Stimulated activated CD4-positive, alpha-beta T cell treated with anti-CD3 and anti-CD28 coated beads, Interleukin-15, amount 100 ng/mL, for 24 hours (primary cell): ENCODE measurements at regions not wholly inside any gene's neighbourhood (a gene's known extent, or its start where the extent isn't known, plus 50 kb on each side); places are given as distances from the start of the nearest gene placed in this dataset.

ENCODE experiments used
- DNase-seq: peaks from one replicate; pipeline ENCODE4 v3.0.0-alpha.2; 2020

DNA sequence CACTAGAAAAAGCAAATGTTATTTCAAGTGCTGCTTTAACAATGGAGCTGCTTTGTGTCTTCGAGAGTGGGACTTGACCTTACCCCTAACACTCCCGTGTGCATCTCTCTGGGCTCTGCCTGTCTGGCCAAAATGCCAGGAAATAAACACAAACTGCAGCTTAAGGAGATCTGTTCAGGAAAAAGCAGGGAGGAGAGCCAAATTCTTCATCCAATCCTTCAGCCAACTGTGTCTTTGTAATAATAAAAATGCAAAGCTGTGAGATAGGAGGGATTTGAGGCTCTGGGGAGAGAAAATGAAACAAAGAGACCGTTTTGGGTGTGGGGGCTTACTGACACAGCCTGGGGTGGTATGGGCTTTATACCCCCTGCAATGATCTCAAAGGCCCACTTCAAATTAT, 85.8 kb upstream of the WSCD2 start:
- no peak for DNase-seq

DNA sequence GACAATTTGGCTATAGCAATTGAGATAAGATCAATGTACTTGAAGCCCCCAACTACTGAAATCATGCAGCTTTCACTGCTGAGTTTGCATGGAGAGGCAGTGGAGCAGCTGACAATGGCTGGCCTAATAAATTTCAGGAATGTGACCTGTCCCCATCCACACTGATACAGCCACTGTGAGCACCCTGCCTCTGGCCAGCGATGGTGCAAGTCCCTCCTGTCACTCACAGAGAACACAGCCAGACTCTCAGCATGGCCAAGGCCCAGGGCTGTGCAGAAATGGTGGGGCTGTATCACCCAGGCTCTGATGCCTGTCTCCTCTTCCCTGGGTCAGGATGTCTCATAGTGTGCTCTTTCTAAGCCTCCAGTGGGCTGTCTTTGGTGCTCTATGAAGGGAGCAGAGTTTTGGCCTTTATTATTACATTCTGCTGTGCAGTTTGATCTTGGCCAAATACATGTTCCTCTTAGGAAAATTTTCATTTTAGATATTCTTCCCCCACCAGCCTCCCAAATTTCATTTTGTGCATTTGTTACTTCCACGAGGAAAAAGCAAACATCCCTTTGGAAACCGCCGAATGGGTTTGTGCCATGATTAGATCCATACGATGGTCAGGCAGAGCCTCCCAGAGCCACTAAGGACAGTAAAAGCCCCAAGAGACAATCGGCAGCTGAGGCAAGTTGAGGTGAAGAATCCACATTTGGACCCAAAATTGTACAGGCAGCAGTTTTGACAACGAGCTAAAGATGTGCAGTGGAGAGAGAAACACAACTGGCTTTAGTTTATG, 85.1 kb upstream of the WSCD2 start:
- DNase-seq: no peak

DNA sequence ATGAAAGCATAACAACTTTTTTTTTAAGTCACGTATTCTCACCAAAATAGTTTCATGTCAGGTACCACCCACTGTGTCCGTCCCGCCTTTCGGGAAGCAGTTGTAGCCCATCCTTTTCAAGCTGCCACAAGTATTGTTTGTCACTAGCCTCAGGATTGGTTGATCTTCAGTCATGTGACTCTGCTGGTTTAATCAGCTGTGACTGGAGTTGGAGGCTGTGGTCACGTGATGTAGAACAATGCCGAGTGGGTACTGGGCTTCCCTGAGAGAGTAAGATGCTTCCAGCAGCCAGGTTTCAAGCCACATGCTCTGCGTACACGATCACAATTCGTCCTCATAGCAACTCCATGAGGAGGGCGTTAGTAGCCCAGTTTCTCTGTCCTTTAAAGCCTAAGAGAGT, 83.0 kb upstream of the WSCD2 start:
- no peak for DNase-seq

DNA sequence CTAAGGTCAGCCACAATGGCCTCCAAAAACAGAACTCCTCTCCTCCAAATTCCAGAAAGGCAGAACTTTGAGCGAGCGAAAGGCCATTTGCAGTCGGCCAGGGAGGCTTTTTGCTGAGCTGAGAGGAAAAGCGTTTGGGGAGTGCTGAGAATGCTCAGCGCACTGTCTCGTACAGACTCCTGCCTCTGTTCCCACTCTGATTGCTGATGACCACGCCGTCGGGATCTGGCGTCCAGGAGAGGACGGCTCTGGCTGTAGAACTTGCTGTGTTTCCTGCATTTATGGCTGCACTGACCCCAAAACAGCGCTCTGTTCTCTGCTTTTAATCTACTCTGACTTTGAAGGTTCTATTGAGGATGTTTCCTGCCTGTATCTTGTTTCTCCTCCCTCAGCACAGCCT, 82.4 kb upstream of the WSCD2 start:
- DNase-seq: no peak

DNA sequence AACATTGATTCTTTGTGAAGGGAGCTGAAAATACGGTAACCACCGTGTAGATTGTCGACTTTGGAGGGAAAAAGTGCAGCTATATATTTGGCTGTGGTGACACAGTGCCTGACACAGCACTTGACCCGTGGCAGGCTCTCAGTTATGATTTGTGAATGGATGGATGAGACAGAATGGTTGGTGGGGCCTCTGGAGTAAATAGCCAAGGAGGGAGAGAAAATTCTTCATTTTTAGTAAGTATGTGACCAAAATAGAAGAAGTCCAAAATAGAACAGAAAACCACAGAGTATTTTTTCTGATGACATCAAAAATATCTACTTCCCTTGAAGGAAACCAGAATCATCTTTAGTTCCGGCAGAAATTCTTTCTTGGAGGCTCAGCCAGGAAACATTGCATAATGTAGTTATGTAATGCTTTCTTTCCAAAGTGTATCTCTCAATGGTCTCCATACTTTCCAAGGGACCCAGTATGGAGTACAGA, 82.0 kb upstream of the WSCD2 start:
- DNase-seq: no peak

DNA sequence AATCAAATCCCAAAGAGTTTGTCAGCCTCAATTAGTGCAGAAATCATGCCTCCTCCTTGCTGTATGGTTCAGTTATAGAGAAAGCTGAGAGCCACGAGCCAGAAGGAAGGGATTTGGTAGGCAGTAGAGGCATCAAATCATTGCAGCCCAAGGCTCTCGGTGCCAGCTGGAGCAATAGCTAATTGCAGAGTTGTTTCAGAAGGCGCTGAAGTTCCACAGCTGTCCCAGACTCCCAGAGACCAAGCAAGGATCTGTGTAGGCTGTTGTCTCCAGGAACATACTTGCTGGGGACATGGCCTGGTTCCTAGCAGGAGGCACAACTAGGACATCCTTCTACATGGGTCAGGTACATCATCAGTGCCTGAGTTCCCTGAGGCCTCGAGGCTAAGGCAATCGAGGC, 80.4 kb upstream of the WSCD2 start:
- DNase-seq: no peak

DNA sequence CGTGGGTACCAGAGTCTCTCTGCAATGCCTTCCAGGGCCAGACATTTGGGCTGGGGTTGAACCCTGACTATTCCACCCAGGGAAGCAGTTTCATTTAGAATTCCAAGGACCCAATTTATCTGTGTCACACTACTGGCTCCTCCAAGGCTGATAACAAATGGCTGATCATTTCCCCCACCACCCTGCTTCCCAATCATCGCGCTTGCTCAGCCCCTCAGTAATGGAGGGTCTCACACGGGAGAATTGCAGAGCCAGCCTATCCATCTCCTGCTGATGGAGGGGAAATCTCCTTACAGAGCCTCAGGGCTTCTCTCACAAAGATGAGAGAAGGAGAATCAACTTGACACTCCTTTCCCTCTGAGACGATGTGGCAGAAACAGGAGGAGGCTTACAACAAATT, 78.4 kb upstream of the WSCD2 start:
- no peak for DNase-seq

DNA sequence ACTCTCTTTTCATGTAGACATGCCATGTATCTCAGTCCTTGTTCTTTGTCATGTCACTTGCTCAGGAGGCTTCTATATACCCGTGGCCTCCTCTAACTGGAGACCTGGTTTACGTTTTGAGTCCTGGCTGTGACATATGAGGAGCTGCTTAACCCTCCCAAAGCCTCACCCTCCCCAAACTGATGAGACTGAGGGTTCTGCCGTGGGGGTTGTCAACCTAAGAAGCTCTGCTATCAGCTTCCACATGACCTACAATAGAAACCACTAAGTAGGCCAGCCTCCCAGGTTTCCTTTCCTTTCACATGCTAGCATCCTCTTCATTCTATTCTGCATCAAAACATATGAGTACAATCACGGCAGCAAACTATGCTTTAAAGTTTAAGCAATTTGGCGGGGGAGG, 76.8 kb upstream of the WSCD2 start:
- DNase-seq: no peak

DNA sequence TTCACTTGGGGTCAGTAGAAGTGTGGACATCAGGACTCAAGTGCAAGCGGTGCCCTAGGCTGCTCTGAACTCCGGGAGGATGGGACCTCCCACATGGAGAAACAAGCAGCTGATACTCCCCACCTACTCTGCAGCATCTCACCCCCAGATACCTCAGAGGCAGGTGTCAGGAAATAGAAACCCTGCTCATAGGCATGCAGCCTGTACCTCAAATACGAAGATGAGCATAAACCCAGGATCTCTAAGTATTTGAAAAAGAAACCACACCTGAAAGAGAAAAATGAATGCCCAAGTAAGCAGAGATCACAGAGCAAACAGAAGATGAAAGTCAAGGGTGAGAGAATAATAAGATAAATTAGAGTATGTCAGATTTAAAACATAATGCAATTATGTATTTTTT, 75.6 kb upstream of the WSCD2 start:
- DNase-seq: no peak

DNA sequence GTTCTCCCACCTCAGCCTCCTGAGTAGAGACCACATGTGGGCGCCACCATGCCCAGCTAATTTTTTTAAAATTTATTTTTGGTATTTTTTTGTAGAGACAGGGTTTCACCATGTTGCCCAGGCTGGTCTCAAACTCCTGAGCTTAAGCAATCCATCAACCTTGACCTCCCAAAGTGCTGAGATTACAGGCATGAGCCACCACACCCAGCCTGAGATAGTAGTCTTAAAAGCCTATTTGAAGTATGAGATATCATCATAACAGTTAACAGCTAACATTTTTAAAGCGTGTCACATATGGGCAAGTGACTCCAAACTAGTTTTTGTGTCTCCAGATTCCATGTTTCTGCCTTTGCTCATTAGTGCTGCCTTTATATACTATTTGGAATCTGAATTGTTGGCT, 74.6 kb upstream of the WSCD2 start:
- DNase-seq: no peak

DNA sequence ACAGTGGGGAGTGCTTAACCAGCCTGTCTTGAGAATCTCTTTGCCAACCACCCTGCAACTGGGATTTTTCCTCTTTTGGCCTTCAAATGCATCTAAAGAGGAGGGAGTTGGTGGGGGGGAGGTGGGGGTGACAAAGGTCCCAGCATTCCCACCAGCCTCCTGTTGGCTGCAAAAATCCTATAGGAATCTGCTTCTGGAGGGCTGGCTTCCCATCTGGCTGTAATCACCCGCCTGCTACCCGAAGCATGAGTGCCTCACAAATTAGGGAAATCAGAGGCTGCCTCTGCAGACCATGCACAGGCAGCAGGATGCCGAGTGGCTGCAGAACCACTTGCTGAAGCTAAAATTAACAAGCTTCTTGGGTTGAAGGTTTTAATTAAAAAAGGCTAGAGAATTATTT, 73.9 kb upstream of the WSCD2 start:
- no peak for DNase-seq

DNA sequence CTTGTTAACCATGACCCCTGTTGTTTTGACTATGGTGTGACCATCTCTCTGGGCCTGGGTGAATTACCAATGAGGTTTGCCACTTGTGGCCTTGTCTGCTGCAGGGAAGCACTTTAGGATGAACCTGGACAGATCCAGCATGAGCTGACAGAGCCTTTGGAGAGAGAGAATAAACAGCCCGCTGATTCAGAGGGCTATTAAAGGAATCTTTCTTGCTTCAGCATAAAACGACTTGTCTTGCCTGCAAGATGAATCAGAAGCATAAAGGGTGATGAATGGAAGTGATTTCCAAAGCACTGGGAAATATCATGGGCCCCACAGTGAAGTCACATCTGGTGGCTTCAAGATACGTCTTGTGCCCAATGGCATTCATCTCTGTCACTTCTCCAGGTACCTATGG, 69.0 kb upstream of the WSCD2 start:
- DNase-seq: no peak

DNA sequence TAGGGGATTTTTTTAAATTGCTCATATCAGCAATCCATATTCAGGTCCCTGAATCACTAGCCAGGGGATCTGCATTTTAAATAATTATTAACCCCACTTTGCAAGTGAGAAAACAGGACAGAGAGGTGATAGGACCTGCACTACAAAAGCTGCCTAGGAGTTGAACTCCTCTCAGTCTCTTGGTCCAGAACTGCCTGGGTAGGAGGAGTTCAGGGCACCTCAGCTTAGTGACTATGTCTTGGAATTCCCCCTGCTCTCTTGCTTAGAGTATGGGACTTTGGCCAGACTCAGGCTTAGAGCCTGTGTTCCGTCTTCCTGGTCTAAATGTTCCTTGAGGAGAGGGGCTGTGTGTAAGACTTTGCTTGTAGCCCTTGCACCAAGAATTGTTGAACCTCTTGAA, 68.2 kb upstream of the WSCD2 start:
- DNase-seq: no peak

DNA sequence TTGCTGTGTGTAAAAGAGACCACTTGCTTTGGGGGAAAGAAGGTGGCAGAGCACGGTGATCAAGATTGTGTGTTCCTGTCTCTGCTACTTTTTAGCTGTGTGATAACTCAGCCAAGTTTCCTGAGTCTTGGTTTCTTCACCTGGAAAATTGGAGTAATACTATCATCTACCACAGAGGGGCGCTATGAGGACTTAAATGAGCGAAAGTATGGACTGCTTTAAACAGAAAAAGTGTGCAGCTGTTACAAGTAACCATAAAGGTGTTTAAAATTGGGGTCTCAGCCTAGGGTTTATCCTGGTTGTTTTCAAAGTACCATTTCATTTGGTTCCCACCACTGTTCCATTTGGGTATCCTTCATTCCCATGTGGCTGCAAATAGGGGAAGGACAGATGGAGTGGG, 65.9 kb upstream of the WSCD2 start:
- no peak for DNase-seq

DNA sequence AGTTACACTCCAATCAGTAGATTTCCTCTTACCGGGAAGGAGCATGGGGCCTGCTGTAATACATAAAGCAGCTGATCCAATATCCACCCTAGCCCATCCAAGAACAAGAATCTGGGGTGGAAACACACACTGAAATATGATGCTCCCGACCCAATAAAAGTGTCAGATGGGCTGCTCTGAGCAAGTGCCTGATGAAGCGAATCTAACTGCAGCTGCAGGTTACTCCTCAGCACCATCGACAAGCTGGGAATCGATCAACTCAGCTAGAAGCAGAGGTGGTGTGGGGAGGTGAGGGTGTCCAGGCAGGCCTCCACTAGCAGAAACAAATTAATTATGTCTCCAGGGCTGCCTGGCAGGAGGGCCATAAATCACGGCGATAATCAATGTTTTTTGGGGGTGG, 64.0 kb upstream of the WSCD2 start:
- no peak for DNase-seq

DNA sequence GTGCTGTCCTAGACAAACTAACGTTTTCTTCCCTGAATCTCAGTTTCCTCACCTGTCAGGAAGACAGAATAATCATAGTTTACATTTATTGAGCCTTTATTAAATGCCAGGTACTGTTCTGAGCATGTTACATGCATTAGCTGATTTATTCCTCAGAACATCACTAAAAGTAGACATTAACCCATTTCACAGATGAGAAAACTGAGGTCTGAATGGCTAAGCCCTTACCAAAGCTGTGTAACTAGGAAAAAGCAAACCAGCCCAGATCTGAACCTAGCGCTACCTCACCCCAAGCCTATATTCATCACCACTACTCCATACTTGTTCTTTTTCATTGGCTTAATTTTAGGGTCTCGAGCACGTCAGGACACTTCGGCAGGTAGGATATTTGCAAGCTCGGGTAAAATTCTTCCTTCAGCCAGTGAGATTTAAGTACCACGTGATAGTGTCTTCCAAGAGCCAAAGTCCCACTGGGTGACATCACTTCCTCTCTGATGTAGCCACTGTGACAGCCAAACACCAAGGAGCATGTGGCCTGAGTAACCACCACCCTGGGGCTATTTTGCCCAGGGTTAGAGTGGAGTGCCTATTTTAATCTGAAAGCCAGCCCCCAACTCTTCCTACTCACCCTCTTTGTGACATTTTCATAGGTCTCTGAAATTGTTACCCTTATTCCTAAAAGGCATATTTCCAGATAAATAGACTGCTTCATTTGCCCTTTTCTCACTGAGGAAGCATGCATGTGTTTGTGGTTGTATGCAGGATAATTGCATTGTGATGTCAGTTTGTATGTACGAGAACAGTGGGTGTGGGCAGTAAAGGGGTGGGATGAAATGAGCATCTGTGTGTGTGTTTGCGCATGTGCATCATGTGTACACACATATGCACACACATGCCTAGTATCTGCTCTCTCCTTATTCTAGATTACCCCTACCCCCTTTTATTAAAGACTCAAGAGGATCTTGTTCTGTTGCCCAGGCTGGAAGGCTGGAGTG, 62.2 kb upstream of the WSCD2 start:
- no peak for DNase-seq

DNA sequence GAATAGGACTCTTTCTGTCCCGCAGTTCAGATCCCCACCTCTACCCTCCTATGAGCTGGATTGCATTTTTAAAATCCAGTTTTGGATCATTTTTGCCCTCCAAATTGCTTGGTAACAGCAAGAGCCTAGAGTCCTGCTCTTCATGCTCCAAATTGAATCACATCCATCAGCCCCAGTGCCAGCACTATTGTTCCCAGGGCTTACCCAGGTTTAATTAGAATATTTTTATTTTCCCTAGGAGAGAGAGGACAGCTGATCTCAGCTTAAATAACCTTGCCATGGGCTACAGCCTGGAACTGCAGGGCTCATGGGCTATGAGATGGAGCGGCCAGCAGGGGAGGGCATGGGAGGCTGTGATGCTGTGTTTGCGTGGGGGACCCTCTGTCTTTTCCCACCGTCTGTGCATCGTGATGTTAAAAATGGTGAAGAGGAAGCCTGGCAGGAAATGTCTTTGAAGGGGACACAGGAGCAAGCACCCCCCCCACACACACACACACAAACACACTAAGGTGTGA, 59.4 kb upstream of the WSCD2 start:
- DNase-seq: no peak

DNA sequence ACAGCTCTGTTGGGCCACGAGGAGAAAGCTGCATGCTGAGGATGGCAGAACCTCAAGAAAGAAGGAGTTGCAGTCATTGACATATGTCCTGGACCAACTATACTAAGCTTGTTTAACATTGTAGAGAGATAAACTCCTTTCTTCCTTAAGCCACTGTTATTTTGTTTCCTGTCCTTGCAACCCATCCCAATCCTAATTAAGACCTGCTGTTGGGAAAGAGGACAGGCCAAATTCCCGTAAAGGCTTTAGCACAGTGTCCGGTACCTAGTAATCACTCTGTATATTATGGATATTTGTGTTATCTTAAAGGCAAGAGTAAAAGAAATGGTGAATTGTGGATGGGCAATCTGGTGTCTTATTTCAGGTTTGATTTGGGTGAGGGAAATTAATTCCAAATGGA, 53.5 kb upstream of the WSCD2 start:
- no peak for DNase-seq

DNA sequence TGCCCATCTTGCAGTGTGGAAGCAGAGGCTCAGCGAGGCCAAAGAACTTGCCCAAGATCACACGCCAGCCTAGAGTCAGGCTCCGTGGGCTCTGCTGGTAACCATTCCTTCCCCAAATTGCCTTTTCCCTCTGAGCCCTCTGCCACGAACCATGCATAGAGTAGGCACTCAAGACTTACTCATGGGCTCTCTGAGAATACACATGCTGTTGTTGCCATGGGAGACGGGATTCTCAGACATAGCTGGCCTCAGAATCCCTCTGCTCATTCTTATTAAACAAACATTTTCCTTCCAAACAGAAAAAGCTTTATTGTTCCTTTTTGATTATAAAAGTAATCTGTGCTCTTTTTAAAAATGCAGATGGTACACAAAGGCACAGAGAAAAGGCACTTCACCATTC, 52.5 kb upstream of the WSCD2 start:
- no peak for DNase-seq

DNA sequence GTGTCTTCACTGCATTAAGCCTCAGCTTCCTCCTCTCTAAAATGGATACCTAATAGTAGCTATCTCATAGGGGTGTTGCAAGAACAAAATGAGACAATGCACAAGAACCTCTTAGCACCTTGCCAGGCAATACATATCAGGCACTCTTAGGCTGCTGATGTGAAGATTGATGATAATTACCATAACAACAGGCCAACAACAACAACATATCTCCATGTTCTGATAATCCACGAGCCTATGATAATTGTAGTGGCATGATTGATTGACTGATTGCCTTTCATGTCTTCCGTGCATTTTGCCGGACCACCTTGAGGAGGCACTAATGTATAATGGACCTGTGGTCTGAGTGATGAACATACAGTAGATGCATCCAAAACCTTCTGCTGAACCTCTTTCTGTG, 50.7 kb upstream of the WSCD2 start:
- no peak for DNase-seq
